ENCODE measurements at regions not wholly inside any gene's neighbourhood (a gene's known extent, or its start where the extent isn't known, plus 50 kb on each side); places are given as distances from the start of the nearest gene placed in this dataset.

- TF ChIP-seq CTCF (IDR thresholded peaks at IDR 0.05; ENCODE audit: low read depth, low read length) (no peak), EZH2phosphoT487 (IDR thresholded peaks at IDR 0.05; ENCODE audit: low read depth) (no peak)
Observed at GRCh38 chr2:129430911-129431310, 548.6 kb upstream of the RAB6C start.
